ENCODE measurements at regions not wholly inside any gene's neighbourhood (a gene's known extent, or its start where the extent isn't known, plus 50 kb on each side); places are given as distances from the start of the nearest gene placed in this dataset.

DNA sequence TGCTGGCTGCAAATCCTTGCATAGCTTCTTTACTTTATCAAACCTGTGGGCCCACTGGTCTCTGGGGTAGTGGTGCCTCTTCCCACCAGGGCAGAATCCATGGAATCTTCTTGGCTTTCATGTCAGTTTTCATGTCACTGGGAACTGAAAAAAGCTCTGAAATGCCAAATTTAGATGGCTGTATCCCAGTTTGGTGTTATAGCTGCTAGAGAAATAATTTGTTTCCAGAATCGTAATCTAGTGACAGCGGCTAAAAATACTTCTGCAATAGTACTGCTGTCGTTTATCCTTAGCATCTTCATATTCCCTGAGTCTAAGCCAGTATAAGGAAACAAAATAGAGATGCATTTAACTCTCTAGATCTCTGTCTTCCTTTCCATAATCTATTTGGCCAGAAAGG lies 983.4 kb upstream of the FAT3 start:
- Histone ChIP-seq H4K20me1 (replicated peaks; ENCODE audit: control insufficient read depth, extremely low read depth, insufficient read depth, low read length) (no peaks in the 10 kb centered on the region), H3K9me3 (replicated peaks; ENCODE audit: control insufficient read depth, insufficient read depth, low read length) (no peaks in the 10 kb centered on the region), H3K27ac (ENCODE audit: insufficient read depth, low read depth, low read length) (no peak overlapping the region), H3K9me1 (replicated peaks; ENCODE audit: control insufficient read depth, extremely low read depth, insufficient read depth, low read length) (no peaks in the 10 kb centered on the region), H3K36me3 (ENCODE audit: control insufficient read depth in 2 of 2, extremely low read depth in 1 of 2, insufficient read depth in 2 of 2, low read length in 2 of 2) (no peaks in the 10 kb centered on the region), H3K9ac (replicated peaks; ENCODE audit: extremely low read depth, insufficient read depth, low read length) (no peak overlapping the region), H3K4me3 (replicated peaks in 1 of 3; ENCODE audit: insufficient read depth in 1 of 3, low read depth in 1 of 3, low read length in 3 of 3) (no peak overlapping the region), H3K4me1 (ENCODE audit: control insufficient read depth, extremely low read depth, insufficient read depth, low read length) (no peaks in the 10 kb centered on the region), H3K27me3 (ENCODE audit: control insufficient read depth in 2 of 2, insufficient read depth in 2 of 2, low read length in 2 of 2) (no peaks in the 10 kb centered on the region), H3K79me2 (ENCODE audit: control insufficient read depth, insufficient read depth, low read length) (no peaks in the 10 kb centered on the region), H2AFZ (ENCODE audit: low read depth, low read length) (no peak overlapping the region), H3K4me2 (ENCODE audit: insufficient read depth, low read length) (no peak overlapping the region)
- TF ChIP-seq MAX (IDR thresholded peaks at IDR 0.05; ENCODE audit: insufficient read depth, insufficient read length) = no peak
- TF ChIP-seq EZH2 (IDR thresholded peaks at IDR 0.05; ENCODE audit: borderline replicate concordance, low read depth, low read length, severe bottlenecking) = no peak
- TF ChIP-seq MYC (IDR thresholded peaks at IDR 0.05; ENCODE audit: low read depth, low read length) = no peak
- no peak for TF ChIP-seq POLR2AphosphoS5 (IDR thresholded peaks at IDR 0.05; ENCODE audit: insufficient read depth, low read depth, low read length)
- no peak for TF ChIP-seq POLR2A (IDR thresholded peaks at IDR 0.05; ENCODE audit: low read depth, low read length)
- no peak for TF ChIP-seq GATA2 (IDR thresholded peaks at IDR 0.05; ENCODE audit: insufficient read depth, insufficient read length, low read depth, low read length)
- TF ChIP-seq JUN (IDR thresholded peaks at IDR 0.05; ENCODE audit: borderline replicate concordance, insufficient read depth, insufficient read length, low read depth) = no peak
- no peak for TF ChIP-seq FOS (IDR thresholded peaks at IDR 0.05; ENCODE audit: borderline replicate concordance, insufficient read depth, low read length)
- dilution Hi-C loops (cut with MboI; ENCODE audit: extremely low pct_ligation_motif_present, low sequenced_read_pairs) (no loop called here), intact Hi-C loops (cut with micrococcal nuclease) (no loop called here)
- FAIRE-seq = no peak
- ChIA-PET CTCF (no interaction called here), POLR2A (no interaction called here)
- no peak for DNase-seq (ENCODE audit: low read depth, low spot score)
- no TSS peak for BruUV-seq (replicated peaks)

DNA sequence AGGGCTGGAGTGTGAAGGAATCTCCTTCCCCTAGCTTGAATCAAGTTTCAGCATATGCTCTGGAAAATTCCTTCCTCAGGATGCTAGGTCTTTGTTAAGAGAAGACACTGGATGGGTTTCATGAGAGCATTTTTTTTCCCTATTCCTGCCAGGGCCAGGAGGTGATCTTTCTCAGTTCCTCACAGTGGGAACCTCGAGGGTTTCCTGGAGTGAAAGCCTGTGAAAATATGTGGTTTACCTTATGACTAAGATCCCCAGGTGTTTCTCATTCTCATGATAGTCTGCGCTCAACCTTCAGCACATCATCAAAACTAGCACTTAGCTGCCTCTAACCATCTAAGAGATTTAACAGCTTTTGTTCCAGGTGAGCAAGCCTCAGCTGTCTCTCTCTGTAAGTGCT lies 985.3 kb upstream of the FAT3 start:
- no peak for TF ChIP-seq FOS (IDR thresholded peaks at IDR 0.05; ENCODE audit: borderline replicate concordance, insufficient read depth, low read length)
- no peak for TF ChIP-seq MYC (IDR thresholded peaks at IDR 0.05; ENCODE audit: low read depth, low read length)
- TF ChIP-seq JUN (IDR thresholded peaks at IDR 0.05; ENCODE audit: borderline replicate concordance, insufficient read depth, insufficient read length, low read depth) = no peak
- TF ChIP-seq GATA2 (IDR thresholded peaks at IDR 0.05; ENCODE audit: insufficient read depth, insufficient read length, low read depth, low read length) = no peak
- TF ChIP-seq EZH2 (IDR thresholded peaks at IDR 0.05; ENCODE audit: borderline replicate concordance, low read depth, low read length, severe bottlenecking) = no peak
- no peak for TF ChIP-seq POLR2A (IDR thresholded peaks at IDR 0.05; ENCODE audit: low read depth, low read length)
- no peak for TF ChIP-seq POLR2AphosphoS5 (IDR thresholded peaks at IDR 0.05; ENCODE audit: insufficient read depth, low read depth, low read length)
- TF ChIP-seq, protein P1, sequence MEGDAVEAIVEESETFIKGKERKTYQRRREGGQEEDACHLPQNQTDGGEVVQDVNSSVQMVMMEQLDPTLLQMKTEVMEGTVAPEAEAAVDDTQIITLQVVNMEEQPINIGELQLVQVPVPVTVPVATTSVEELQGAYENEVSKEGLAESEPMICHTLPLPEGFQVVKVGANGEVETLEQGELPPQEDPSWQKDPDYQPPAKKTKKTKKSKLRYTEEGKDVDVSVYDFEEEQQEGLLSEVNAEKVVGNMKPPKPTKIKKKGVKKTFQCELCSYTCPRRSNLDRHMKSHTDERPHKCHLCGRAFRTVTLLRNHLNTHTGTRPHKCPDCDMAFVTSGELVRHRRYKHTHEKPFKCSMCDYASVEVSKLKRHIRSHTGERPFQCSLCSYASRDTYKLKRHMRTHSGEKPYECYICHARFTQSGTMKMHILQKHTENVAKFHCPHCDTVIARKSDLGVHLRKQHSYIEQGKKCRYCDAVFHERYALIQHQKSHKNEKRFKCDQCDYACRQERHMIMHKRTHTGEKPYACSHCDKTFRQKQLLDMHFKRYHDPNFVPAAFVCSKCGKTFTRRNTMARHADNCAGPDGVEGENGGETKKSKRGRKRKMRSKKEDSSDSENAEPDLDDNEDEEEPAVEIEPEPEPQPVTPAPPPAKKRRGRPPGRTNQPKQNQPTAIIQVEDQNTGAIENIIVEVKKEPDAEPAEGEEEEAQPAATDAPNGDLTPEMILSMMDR (IDR thresholded peaks at IDR 0.05; ENCODE audit: extremely low read depth in 1 of 2, insufficient read depth in 1 of 2, low read depth in 1 of 2, low read length in 2 of 2) = no peak
- no peak for TF ChIP-seq MAX (IDR thresholded peaks at IDR 0.05; ENCODE audit: insufficient read depth, insufficient read length)
- Histone ChIP-seq H3K27ac (ENCODE audit: insufficient read depth, low read depth, low read length) (no peak overlapping the region), H3K9me3 (replicated peaks; ENCODE audit: control insufficient read depth, insufficient read depth, low read length) (no peaks in the 10 kb centered on the region), H3K9ac (replicated peaks; ENCODE audit: extremely low read depth, insufficient read depth, low read length) (no peak overlapping the region), H2AFZ (ENCODE audit: low read depth, low read length) (no peak overlapping the region), H3K27me3 (ENCODE audit: control insufficient read depth in 2 of 2, insufficient read depth in 2 of 2, low read length in 2 of 2) (no peaks in the 10 kb centered on the region), H3K4me2 (ENCODE audit: insufficient read depth, low read length) (no peak overlapping the region), H4K20me1 (replicated peaks; ENCODE audit: control insufficient read depth, extremely low read depth, insufficient read depth, low read length) (no peaks in the 10 kb centered on the region), H3K9me1 (replicated peaks; ENCODE audit: control insufficient read depth, extremely low read depth, insufficient read depth, low read length) (no peaks in the 10 kb centered on the region), H3K4me1 (ENCODE audit: control insufficient read depth, extremely low read depth, insufficient read depth, low read length) (no peaks in the 10 kb centered on the region), H3K4me3 (replicated peaks in 1 of 3; ENCODE audit: insufficient read depth in 1 of 3, low read depth in 1 of 3, low read length in 3 of 3) (no peak overlapping the region), H3K36me3 (ENCODE audit: control insufficient read depth in 2 of 2, extremely low read depth in 1 of 2, insufficient read depth in 2 of 2, low read length in 2 of 2) (no peaks in the 10 kb centered on the region), H3K79me2 (ENCODE audit: control insufficient read depth, insufficient read depth, low read length) (no peaks in the 10 kb centered on the region)
- CTCF ChIA-PET = no interaction called here
- DNase-seq (ENCODE audit: low read depth, low spot score) (no peak), FAIRE-seq (no peak)
- no TSS peak for BruUV-seq (replicated peaks)
- dilution Hi-C loops (cut with MboI; ENCODE audit: extremely low pct_ligation_motif_present, low sequenced_read_pairs) = no loop called here
- intact Hi-C loops (cut with micrococcal nuclease) = no loop called here
- POLR2A ChIA-PET = no interaction called here

Measured in endothelial cell of umbilical vein (primary cell).